ENCODE measurements at regions not wholly inside any gene's neighbourhood (a gene's known extent, or its start where the extent isn't known, plus 50 kb on each side); places are given as distances from the start of the nearest gene placed in this dataset.

DNA sequence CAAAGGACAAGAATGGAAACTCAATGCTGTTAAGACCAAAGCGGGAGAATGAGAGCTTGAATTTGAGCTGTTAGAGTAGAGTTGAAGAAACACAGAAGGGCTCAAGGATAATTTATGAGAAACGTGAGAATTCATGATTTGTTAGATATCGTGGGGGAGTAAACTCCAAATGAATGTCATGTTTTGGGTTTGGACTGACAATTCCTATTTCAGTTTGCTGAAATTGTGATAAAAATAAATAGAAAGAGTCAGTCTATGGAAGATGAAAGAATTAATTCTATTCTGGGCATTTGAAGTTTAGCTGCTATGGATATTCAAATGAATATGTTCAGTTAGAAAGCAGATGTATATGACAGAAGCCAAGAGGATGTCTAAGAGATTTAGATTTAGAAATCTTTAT lies 723.4 kb upstream of the PIK3C3 start (continued):
- no peak for TF ChIP-seq HDAC6 (IDR thresholded peaks at IDR 0.05; ENCODE audit: low read depth, low read length)
- TF ChIP-seq, protein P1, sequence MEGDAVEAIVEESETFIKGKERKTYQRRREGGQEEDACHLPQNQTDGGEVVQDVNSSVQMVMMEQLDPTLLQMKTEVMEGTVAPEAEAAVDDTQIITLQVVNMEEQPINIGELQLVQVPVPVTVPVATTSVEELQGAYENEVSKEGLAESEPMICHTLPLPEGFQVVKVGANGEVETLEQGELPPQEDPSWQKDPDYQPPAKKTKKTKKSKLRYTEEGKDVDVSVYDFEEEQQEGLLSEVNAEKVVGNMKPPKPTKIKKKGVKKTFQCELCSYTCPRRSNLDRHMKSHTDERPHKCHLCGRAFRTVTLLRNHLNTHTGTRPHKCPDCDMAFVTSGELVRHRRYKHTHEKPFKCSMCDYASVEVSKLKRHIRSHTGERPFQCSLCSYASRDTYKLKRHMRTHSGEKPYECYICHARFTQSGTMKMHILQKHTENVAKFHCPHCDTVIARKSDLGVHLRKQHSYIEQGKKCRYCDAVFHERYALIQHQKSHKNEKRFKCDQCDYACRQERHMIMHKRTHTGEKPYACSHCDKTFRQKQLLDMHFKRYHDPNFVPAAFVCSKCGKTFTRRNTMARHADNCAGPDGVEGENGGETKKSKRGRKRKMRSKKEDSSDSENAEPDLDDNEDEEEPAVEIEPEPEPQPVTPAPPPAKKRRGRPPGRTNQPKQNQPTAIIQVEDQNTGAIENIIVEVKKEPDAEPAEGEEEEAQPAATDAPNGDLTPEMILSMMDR (IDR thresholded peaks at IDR 0.05; ENCODE audit: control extremely low read depth in 1 of 3, insufficient read depth in 1 of 3, low read depth in 1 of 3, low read length in 3 of 3), result no peak
- TF ChIP-seq SIX5 (IDR thresholded peaks at IDR 0.05; ENCODE audit: low read depth, low read length), result no peak
- TF ChIP-seq RNF2 (IDR thresholded peaks at IDR 0.05; ENCODE audit: borderline replicate concordance, low read depth, low read length, missing control alignments, poor library complexity, severe bottlenecking), result no peak
- TF ChIP-seq KDM4A (IDR thresholded peaks at IDR 0.05; ENCODE audit: low read depth, low read length, severe bottlenecking), result no peak
- no peak for TF ChIP-seq ASH2L (IDR thresholded peaks at IDR 0.05; ENCODE audit: low read length)

Data from H1 (cell line).